Mucosa of descending colon (tissue), 3 donors: ENCODE measurements at regions not wholly inside any gene's neighbourhood (a gene's known extent, or its start where the extent isn't known, plus 50 kb on each side); places are given as distances from the start of the nearest gene placed in this dataset.

Experiments used
- ATAC-seq: fragments of 200-7000 bp; cut with Tn5 transposase; one replicate; pipeline ENCODE4 v1.9.1; 2020; ENCODE audit warnings: mild to moderate bottlenecking, moderate library complexity
- DNase-seq, 3 donors: peaks; one replicate each; pipeline ENCODE4 v3.0.0-alpha.2; 2020
- H3K36me3 ChIP-seq: fragments of 200-600 bp; one replicate; pipeline ENCODE4 v1.8.0; 2021; ENCODE audit warnings: low read depth, mild to moderate bottlenecking
- H3K4me1 ChIP-seq: fragments of 200-600 bp; one replicate; pipeline ENCODE4 v1.8.0; 2021; ENCODE audit warnings: low read depth, mild to moderate bottlenecking
- H3K4me3 ChIP-seq: fragments of 200-600 bp; one replicate; pipeline ENCODE4 v1.8.0; 2021; ENCODE audit warnings: mild to moderate bottlenecking
- H3K9me3 ChIP-seq: fragments of 200-600 bp; one replicate; pipeline ENCODE4 v1.8.0; 2021; ENCODE audit warnings: mild to moderate bottlenecking
- intact Hi-C, 2 donors: fragments of 100-400 bp; cut with DNase I in 1 of 2; cut with micrococcal nuclease in 1 of 2; formaldehyde crosslinking; loops; one replicate each; pipeline versions ENCODE4 v1.11.0 to v1.11.1; 2022; cut with DNase I, micrococcal nuclease
- TF ChIP-seq, protein P1 (sequence below): fragments of 200-600 bp; IDR thresholded peaks from one replicate; pipeline ENCODE4 v1.8.0; 2022; ENCODE audit warnings: antibody characterized with exemption, mild to moderate bottlenecking
- donor health status: DM: no; HTN: no; CAD: no; lungs with moderate emphysema.
- donor health status: DM: no; HTN: no; CAD: no.
- donor health status: DM: no; HTN: yes; CAD: no.

DNA sequence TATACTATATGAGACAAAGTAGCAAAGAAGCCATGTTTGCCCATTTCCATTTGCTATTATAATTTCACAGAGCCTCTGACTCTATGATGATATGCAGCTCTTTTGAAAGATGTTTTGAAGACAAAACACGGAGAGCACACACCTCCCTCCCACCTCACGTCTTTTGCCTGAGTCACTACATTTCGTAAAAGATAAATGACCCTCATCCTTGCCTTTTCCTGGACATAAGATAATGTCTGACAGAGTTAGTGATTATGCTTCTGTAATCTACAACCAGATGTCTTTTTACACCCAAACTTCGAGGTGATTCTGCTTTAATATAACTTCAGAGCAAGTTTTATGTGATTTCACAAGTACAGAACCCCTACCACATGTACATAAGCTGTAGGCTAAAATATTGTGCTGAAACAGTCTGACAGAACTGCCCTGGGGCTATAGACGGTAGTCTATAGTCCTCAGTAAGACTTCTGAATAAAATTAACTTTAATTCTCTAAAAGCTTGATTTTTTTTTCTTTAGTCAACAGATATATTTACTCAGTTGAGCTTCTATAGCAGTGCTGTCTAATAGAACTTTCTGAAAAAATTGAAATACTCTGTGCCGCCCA, 99.9 kb downstream of the CD200R1L start:
- no peak for DNase-seq
- ATAC-seq: no peak
- Histone ChIP-seq H3K36me3 (no peaks in the 10 kb centered on the region), H3K9me3 (no peaks in the 10 kb centered on the region), H3K4me3 (no peak overlapping the region), H3K4me1 (no peaks in the 10 kb centered on the region)
- intact Hi-C loops: no loop called here
- TF ChIP-seq, protein P1, sequence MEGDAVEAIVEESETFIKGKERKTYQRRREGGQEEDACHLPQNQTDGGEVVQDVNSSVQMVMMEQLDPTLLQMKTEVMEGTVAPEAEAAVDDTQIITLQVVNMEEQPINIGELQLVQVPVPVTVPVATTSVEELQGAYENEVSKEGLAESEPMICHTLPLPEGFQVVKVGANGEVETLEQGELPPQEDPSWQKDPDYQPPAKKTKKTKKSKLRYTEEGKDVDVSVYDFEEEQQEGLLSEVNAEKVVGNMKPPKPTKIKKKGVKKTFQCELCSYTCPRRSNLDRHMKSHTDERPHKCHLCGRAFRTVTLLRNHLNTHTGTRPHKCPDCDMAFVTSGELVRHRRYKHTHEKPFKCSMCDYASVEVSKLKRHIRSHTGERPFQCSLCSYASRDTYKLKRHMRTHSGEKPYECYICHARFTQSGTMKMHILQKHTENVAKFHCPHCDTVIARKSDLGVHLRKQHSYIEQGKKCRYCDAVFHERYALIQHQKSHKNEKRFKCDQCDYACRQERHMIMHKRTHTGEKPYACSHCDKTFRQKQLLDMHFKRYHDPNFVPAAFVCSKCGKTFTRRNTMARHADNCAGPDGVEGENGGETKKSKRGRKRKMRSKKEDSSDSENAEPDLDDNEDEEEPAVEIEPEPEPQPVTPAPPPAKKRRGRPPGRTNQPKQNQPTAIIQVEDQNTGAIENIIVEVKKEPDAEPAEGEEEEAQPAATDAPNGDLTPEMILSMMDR: no peak

DNA sequence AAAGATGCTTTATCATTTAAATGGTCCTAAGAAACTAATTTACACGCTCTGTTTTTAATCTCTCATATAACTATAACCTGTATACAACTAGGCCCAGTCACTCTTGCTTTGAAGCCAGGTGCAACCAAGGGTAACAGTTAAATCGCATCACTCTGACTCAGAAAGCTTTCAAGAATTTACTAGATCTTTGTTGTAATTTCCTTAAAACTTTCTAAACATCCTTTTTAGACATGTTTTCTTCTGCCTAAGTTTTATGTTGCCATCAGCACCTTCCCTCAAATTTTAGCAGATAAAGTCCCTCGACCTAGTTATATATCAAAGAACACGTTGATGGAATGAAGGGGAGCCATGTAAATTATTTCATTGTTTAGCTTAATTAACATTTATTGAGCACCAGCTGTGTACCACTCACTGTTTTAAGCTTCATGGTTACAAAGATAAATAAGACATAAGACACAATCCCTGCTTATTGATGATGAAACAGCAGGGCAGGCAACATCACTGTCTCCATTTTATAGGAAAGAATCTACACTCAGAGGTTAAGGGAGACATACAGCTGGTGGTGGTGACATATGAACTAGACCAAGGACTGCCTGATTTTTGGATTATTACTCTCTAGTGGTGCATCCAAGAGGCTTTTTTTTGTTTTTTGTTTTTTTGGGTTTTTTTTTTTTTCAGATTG, 101.0 kb downstream of the CD200R1L start:
- Histone ChIP-seq H3K4me1 (no peaks in the 10 kb centered on the region), H3K9me3 (no peaks in the 10 kb centered on the region), H3K36me3 (no peaks in the 10 kb centered on the region), H3K4me3 (no peak overlapping the region)
- DNase-seq (no peak), ATAC-seq (no peak)
- intact Hi-C loops: no loop called here
- TF ChIP-seq, protein P1: no peak

DNA sequence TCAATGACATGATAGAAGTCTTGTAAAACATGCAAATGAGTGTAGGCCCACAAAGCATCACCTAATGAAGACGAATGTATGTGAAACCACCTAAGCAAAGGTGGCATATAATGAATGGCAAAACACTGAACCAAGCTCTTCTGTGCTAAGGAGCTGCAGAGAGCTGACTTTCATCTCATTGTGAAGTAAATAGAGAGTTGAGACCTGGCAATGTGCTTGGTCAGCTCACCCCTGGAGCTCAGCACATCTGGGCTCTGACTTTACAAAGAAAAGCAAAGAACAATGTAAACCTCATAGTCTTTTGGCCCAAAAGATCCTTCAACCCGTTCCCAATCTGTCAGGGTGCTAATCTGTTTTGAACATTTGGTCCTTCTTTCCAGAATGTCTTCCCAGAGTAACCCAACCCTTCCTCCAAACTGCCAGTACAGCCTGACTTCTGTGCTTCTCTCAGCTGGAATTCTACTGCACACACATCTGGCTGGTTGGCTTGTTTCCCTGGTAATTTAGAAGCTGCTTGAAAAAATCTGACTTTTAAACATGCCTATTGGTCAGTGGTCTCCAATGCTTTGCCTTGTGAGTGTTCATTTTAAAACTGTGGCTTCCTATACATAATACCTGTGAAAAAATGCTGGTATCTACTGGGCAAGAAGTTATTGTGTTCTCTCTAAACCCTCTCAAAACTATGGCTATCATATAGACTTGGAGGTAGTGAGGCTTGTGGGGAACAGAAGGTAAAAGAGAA, 101.7 kb downstream of the CD200R1L start:
- Histone ChIP-seq H3K9me3 (no peaks in the 10 kb centered on the region), H3K36me3 (no peaks in the 10 kb centered on the region), H3K4me3 (no peak overlapping the region), H3K4me1 (no peaks in the 10 kb centered on the region)
- no peak for ATAC-seq
- intact Hi-C loops: no loop called here
- TF ChIP-seq, protein P1: no peak
- DNase-seq: no peak

DNA sequence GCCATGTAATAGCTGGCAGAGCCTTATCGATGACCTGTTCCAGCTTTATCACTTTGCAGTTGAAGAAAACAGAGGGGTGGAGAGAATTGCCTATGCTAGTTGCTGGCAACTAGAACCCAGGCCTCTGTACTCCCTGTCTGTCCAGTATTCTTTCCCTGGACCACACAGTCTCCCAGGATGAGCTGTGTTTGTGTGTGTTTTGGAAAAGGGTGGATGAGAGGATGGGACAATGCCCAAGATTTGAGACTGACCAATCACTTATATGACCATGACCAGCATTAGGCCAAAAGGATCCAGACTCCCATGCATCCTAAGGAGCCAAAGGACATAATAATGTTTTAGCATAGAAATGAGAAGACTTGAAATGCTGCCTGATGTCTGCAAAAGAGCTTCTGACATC, 102.6 kb downstream of the CD200R1L start:
- intact Hi-C loops: no loop called here
- DNase-seq: no peak
- TF ChIP-seq, protein P1: no peak

DNA sequence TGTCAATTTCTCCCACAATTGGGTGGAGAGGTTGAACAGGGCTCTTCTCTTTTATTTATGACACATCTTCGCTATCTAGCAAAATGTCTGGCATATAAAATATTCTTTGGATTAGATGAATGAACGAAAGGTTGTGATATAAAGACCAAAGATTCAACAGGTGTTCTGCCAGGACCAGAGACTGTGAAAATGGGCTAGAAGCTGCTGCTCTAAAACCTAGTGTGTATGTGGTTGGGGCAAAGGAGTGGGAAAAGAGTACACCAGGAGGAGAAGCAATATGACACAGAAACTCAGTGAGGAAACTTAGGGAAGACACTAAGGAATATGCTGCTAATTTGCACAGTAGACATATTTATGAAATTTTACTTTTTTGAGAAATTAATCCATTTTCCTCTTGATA, 102.0 kb upstream of the CCDC80 start:
- no peak for DNase-seq
- TF ChIP-seq, protein P1: no peak
- Histone ChIP-seq H3K4me3 (no peak overlapping the region), H3K36me3 (no peaks in the 10 kb centered on the region), H3K4me1 (no peaks in the 10 kb centered on the region), H3K9me3 (no peaks in the 10 kb centered on the region)
- intact Hi-C loops: no loop called here
- ATAC-seq: no peak

More for the DNA sequence above, 102.6 kb downstream of the CD200R1L start:
- Histone ChIP-seq H3K9me3 (no peaks in the 10 kb centered on the region), H3K4me3 (no peak overlapping the region), H3K36me3 (no peaks in the 10 kb centered on the region), H3K4me1 (no peaks in the 10 kb centered on the region)
- ATAC-seq: no peak
